ENCODE measurements at regions not wholly inside any gene's neighbourhood (a gene's known extent, or its start where the extent isn't known, plus 50 kb on each side); places are given as distances from the start of the nearest gene placed in this dataset.

GRCh38 chr1:192724670-192725069 lies 84.2 kb upstream of the RGS2 start:
- no peak for TF ChIP-seq CTCF (IDR thresholded peaks at IDR 0.05)
- no peak for TF ChIP-seq POLR2A (IDR thresholded peaks at IDR 0.05)
- TF ChIP-seq POLR2AphosphoS5 (IDR thresholded peaks at IDR 0.05), result no peak
- no peak for TF ChIP-seq EP300 (IDR thresholded peaks at IDR 0.05)

Data from suprapubic skin (tissue), 4 donors.